ES-I3 (cell line): ENCODE measurements at regions not wholly inside any gene's neighbourhood (a gene's known extent, or its start where the extent isn't known, plus 50 kb on each side); places are given as distances from the start of the nearest gene placed in this dataset.

Experiments used
- H3K36me3 ChIP-seq: 2 replicates; pipeline ENCODE4 v1.6.1; 2013; ENCODE audit warnings: mild to moderate bottlenecking, low read length, control low read depth, moderate library complexity; ENCODE audit not compliant: insufficient read depth
- H3K4me1 ChIP-seq: 2 replicates; pipeline ENCODE4 v1.6.1; 2013; ENCODE audit warnings: mild to moderate bottlenecking, control low read depth, low read length; ENCODE audit not compliant: insufficient read depth
- H3K9ac ChIP-seq: 2 replicates; pipeline ENCODE4 v1.6.1; 2013; ENCODE audit warnings: low read depth, mild to moderate bottlenecking, low read length, moderate library complexity
- H3K9me3 ChIP-seq: 2 replicates; pipeline ENCODE4 v1.6.1; 2013; ENCODE audit warnings: mild to moderate bottlenecking, low read length, moderate library complexity; ENCODE audit not compliant: control insufficient read depth, insufficient read depth

DNA sequence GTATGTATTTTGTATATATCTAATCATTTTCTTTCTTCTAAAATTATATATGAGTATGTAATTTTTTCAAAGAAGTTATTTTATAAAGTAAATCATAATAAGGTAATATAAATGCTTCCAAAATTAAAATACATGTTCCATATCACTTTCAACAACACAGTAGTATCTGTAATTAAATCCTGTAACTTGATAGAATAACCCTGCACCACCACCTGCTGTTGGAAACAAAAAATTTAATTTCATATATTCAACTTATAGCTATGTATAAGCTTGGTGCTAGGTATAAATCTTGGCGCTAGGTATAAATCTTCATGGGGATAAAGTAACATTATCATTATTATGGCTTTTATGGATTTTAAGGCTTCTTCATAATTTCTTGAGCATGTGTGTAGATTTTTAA lies 149.7 kb upstream of the DCN start:
- H3K9me3 ChIP-seq: no peaks in the 10 kb centered on the region
- no peak overlapping the region for H3K9ac ChIP-seq
- H3K4me1 ChIP-seq: no peaks in the 10 kb centered on the region
- no peaks in the 10 kb centered on the region for H3K36me3 ChIP-seq

DNA sequence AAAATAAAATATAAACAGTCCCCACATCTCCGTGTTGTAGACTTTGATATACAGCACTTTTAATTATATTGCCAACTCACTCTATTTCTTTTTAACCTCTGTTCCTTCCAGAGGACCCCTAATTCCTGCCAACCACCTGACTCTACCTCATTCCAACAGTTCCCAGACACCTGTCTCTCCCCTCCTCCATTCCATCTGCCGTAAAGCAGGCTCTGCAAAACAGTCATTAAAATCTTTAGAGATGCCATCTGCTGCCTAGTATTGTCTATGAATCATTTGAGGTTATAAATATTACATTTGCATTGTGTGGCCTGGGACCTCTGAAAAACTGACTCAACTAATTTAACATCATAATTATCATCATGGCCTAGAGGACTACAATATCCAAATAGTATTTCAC lies 148.8 kb upstream of the DCN start:
- Histone ChIP-seq H3K4me1 (no peaks in the 10 kb centered on the region), H3K36me3 (no peaks in the 10 kb centered on the region), H3K9me3 (no peaks in the 10 kb centered on the region), H3K9ac (no peak overlapping the region)

GRCh38 chr12:91328451-91328850 lies 145.8 kb upstream of the DCN start:
- no peaks in the 10 kb centered on the region for H3K9me3 ChIP-seq
- H3K36me3 ChIP-seq: no peaks in the 10 kb centered on the region
- no peak overlapping the region for H3K9ac ChIP-seq
- no peaks in the 10 kb centered on the region for H3K4me1 ChIP-seq

GRCh38 chr12:91327889-91328288 lies 145.3 kb upstream of the DCN start:
- no peaks in the 10 kb centered on the region for H3K36me3 ChIP-seq
- no peaks in the 10 kb centered on the region for H3K4me1 ChIP-seq
- no peak overlapping the region for H3K9ac ChIP-seq
- H3K9me3 ChIP-seq: no peaks in the 10 kb centered on the region

DNA sequence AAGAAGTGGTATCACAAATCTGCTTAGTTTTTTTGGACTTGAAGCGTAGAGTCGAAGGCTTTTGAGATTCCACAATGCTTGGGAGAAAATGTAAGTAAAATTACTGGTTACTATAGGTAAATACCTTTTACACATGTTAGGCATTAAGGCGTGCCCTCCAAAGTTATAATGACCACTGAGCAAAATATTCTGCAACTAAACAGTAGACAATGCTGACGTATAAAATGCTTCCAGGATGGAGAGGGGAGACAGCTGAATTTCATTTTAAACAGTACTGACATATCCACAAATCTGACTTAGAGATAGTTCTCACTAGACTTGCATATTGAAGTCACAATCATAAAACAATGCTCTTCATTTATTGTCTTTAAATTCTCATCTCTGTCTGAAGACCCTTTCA lies 144.5 kb upstream of the DCN start:
- Histone ChIP-seq H3K9ac (no peak overlapping the region), H3K9me3 (no peaks in the 10 kb centered on the region), H3K36me3 (no peaks in the 10 kb centered on the region), H3K4me1 (no peaks in the 10 kb centered on the region)

DNA sequence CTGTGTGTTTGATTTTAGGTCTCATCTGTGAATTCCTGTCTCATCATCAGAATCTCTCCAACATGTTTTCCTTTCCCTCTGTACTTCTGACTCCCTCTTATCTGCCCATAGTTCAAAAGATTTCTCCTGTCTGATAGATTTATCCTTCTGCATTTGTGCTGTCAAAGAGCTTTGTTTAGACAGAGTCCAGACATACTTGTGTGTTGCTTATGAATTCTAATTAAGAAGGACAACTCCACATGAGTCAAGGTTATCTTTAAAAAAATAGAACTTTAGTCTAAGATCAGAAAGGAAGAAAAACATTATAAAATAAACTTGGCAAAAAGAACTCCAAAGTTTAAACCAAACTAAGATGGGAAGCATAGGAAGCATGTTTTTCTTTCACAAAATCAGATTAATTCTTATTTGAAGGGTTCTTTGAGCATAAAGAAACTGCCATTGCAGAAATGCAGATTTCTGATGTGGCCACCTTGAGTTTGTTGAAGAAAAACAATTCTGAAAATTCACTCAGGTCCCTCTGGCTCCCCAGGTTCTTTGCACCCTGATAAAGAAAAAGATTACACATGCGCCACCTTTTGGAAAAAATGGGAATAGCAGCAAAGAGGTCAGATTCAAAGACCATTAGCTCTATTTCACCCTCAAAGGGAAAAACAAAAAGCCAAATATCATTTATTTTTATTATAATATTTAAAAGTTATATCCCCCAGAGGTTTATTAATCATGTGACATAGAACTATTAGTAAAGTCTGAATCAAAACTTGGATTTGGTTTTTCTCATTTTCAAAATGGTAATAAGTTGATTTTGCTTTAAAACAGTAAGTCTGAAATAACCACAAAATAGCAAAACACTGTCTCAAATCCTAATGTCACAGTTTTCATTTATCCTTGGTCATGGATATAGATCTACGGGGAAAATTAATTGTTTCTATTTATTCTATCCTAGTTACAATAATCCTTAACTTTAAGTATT lies 143.7 kb upstream of the DCN start:
- Histone ChIP-seq H3K4me1 (no peaks in the 10 kb centered on the region), H3K9me3 (no peaks in the 10 kb centered on the region), H3K9ac (no peak overlapping the region), H3K36me3 (no peaks in the 10 kb centered on the region)

DNA sequence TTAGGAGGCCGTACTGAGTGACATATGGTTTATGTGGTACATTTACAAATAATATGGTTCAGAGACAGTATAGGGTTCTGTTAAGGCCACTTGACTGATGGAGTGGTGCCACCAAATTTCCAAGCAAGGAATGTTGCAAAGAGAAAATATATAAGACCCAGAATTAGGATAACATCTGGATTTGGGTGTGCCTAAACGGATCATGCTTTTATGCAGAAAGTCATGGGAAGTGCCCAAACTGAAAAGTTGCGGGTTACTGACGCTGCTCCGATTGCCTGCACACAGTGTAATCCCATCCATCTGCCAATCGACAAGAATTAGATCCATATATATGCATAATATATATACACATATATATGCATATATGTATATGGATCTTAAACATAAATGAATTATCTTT lies 138.4 kb upstream of the DCN start:
- H3K9ac ChIP-seq: no peak overlapping the region
- H3K4me1 ChIP-seq: 0 out of 2 replicates have a peak, but pooled peaks cover 4% of the 10 kb centered on the region
- no peaks in the 10 kb centered on the region for H3K36me3 ChIP-seq
- H3K9me3 ChIP-seq: no peaks in the 10 kb centered on the region

DNA sequence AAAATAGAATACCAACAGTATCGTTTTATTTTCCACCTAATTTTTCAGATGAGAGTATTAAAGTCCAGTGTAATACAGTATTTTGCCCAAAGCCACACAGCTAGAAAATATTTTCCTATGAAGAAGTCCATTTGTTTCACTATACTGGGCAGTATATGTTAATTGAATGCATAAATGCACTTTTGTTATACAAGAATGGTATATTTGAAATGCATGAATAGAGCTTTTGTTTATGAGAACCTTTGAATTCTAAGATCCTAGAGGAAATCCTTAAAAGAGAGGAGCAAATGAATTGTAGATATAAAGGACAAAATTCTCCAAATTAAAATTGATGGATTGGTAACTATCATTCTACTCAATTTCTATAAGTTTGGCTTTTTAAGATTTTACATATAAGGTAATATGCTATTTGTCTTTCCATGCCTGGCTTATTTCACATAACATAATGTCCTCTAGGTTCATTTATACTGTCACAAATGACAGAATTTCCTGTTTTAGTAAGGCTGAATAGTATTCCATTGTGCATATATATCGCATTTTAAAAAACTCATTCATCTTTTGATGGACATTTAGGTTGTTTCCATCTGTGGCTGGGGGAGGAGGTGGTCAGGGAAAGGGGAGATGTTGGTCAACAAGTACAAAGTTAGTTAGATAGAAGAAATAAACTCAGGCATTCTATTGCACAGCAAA lies 136.6 kb upstream of the DCN start:
- no peaks in the 10 kb centered on the region for H3K36me3 ChIP-seq
- no peak overlapping the region for H3K9ac ChIP-seq
- no peaks in the 10 kb centered on the region for H3K9me3 ChIP-seq
- H3K4me1 ChIP-seq: 0 out of 2 replicates have a peak, but pooled peaks cover 4% of the 10 kb centered on the region

- H3K9me3 ChIP-seq: no peaks in the 10 kb centered on the region
- H3K9ac ChIP-seq: no peak overlapping the region
- 0 out of 2 replicates have a peak, but pooled peaks cover 4% of the 10 kb centered on the region for H3K4me1 ChIP-seq
- no peaks in the 10 kb centered on the region for H3K36me3 ChIP-seq
Measured at GRCh38 chr12:91317306-91317705, 134.7 kb upstream of the DCN start.

- no peaks in the 10 kb centered on the region for H3K36me3 ChIP-seq
- H3K9me3 ChIP-seq: no peaks in the 10 kb centered on the region
- H3K9ac ChIP-seq: no peak overlapping the region
- H3K4me1 ChIP-seq: 0 out of 2 replicates have a peak, but pooled peaks cover 4% of the 10 kb centered on the region
Measured at GRCh38 chr12:91316907-91317269, 134.3 kb upstream of the DCN start.

DNA sequence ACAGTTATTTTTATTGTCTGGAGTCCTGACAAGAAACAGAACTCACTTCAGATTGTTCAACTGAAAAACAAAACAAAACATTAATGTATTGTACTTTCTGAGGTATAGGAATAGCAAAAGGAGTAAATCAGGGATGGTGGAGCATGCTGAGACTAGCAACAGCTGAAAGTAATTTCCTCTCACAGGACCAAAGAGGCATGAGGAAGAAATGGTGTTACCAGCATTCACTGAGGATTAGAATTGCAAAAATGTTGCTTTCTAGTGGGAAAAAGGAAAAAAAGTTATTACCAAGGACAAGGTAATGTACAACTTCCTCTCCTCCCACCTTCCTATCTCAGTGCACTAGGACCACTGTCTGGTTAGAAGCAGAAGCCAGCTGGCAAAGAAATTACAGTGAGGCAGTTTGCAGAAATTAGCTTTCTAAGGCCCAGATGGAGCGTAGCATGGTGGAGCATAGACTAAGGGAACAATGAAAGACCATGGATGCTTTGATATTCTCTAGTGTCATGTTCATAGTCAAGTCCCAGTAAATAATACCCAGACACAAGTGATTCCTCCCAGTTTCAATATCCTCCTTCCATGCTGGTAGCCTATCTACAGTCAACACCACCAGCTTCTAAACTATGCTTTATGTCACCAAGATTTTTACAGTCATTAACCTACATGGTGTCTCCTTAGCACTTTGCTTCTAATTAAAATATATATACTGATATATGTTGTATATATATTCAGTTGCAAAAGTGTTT lies 133.7 kb upstream of the DCN start:
- H3K4me1 ChIP-seq: 0 out of 2 replicates have a peak, but pooled peaks cover 4% of the 10 kb centered on the region
- no peak overlapping the region for H3K9ac ChIP-seq
- H3K36me3 ChIP-seq: no peaks in the 10 kb centered on the region
- no peaks in the 10 kb centered on the region for H3K9me3 ChIP-seq

- Histone ChIP-seq H3K4me1 (no peaks in the 10 kb centered on the region), H3K9ac (no peak overlapping the region), H3K9me3 (no peaks in the 10 kb centered on the region), H3K36me3 (no peaks in the 10 kb centered on the region)
Measured at GRCh38 chr12:91311081-91311480, 128.5 kb upstream of the DCN start.

GRCh38 chr12:91309450-91309849 lies 126.8 kb upstream of the DCN start:
- peaks cover 2% of the 10 kb centered on the region; the same call in 1 of the 2 replicates for H3K4me1 ChIP-seq
- no peaks in the 10 kb centered on the region for H3K36me3 ChIP-seq
- no peak overlapping the region for H3K9ac ChIP-seq
- H3K9me3 ChIP-seq: no peaks in the 10 kb centered on the region

DNA sequence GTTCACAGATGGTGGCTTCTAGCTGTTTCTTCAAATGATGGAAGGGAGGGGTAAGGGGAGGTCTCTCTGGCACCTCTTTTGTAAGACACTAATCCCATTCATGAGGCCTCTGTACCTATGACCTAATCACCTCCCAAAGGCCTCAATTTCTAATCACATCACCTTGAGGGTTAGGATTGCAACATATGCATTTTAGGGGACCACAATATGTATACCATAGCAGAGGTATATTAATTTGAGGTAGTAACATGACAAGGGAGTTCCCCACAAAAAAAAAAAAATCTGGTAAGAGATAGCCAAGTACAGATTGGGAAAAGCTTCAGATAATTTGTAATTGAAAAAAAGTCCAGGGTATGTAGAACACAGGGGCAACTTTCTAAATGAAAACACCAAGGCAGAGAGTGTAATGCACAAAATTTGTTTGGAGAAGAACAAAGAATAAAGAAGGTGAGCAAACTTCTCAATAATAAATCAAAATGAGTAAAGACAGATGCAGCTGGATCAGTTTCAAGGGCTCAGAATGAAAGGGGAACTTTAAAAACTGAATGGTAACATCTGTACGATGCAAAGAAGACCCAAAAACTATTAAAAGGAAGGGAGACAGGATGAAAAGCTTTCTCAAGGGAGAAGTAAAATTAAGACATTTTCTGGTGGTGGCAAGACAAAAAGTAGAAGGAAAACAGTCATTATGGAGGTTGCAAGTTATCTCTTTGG lies 125.5 kb upstream of the DCN start:
- Histone ChIP-seq H3K36me3 (no peaks in the 10 kb centered on the region), H3K9ac (no peak overlapping the region), H3K9me3 (no peaks in the 10 kb centered on the region), H3K4me1 (peaks cover 3% of the 10 kb centered on the region; the same call in 1 of the 2 replicates)
